IMR-90 (cell line): ENCODE measurements at regions not wholly inside any gene's neighbourhood (a gene's known extent, or its start where the extent isn't known, plus 50 kb on each side); places are given as distances from the start of the nearest gene placed in this dataset.

Source experiments
- ATAC-seq: fragments of 200-7000 bp; cut with Tn5 transposase; 2 replicates; pipeline ENCODE4 v1.9.1; 2020; ENCODE audit warnings: low read depth, mild to moderate bottlenecking, moderate library complexity
- BruUV-seq: library from RNA; stranded (reverse); fragments of 400-500 nt; replicated peaks from 2 replicates; lab custom pipeline; 2021; lab: Mats Ljungman, UMichigan
- CTCF ChIA-PET: fragments of 300-600 bp; formaldehyde crosslinking; extraction: SDS; loops from one replicate; lab custom pipeline; 2021; ENCODE audit warnings: antibody characterized with exemption; lab: Yijun Ruan, JAX
- POLR2A ChIA-PET: fragments of 300-600 bp; sonication (Branson Sonifier 250); formaldehyde crosslinking; loops from one replicate; lab custom pipeline; 2022; ENCODE audit warnings: antibody characterized with exemption; ENCODE audit not compliant: unreplicated experiment; lab: Charles Lee
- DNase-seq: peaks from one replicate; pipeline ENCODE4 v3.0.0; 2013
- H2AFZ ChIP-seq: replicated peaks from 2 replicates; pipeline ENCODE3; 2013; ENCODE audit warnings: low read length, mild to moderate bottlenecking; ENCODE audit not compliant: poor library complexity
- H2AK5ac ChIP-seq: 2 replicates; pipeline ENCODE4 v1.6.1; 2013; ENCODE audit warnings: low read depth, low read length, inconsistent platforms
- H2AK9ac ChIP-seq: replicated peaks from 2 replicates; pipeline ENCODE3; 2013; ENCODE audit warnings: mild to moderate bottlenecking, low read depth, low read length, moderate library complexity; ENCODE audit not compliant: poor library complexity
- H2BK120ac ChIP-seq: 2 replicates; pipeline ENCODE4 v1.6.1; 2013; ENCODE audit warnings: low read depth, low read length, inconsistent platforms
- H2BK15ac ChIP-seq: 3 replicates; pipeline ENCODE4 v1.6.1; 2013; ENCODE audit warnings: low read depth, low read length, inconsistent platforms
- H2BK20ac ChIP-seq: 2 replicates; pipeline ENCODE4 v1.6.1; 2013; ENCODE audit warnings: low read depth, mild to moderate bottlenecking, inconsistent platforms, low read length, moderate library complexity
- H2BK5ac ChIP-seq: 2 replicates; pipeline ENCODE4 v1.6.1; 2013; ENCODE audit warnings: mild to moderate bottlenecking, low read depth, low read length, inconsistent platforms; ENCODE audit not compliant: poor library complexity, severe bottlenecking
- H3K14ac ChIP-seq: replicated peaks from 2 replicates; pipeline ENCODE4 v1.6.1; 2013; ENCODE audit warnings: low read depth, low read length, inconsistent platforms
- H3K18ac ChIP-seq: 2 replicates; pipeline ENCODE4 v1.6.1; 2013; ENCODE audit warnings: low read depth, low read length, control low read depth
- H3K23ac ChIP-seq: 2 replicates; pipeline ENCODE4 v1.6.1; 2013; ENCODE audit warnings: low read depth, low read length, inconsistent platforms
- H3K27ac ChIP-seq: 2 replicates; pipeline ENCODE4 v1.5.1; 2013; ENCODE audit warnings: mild to moderate bottlenecking, control low read depth, low read length; ENCODE audit not compliant: insufficient read depth
- H3K27me3 ChIP-seq: 2 replicates; pipeline ENCODE4 v1.6.1; 2013; ENCODE audit warnings: low read length; ENCODE audit not compliant: control insufficient read depth, insufficient read depth
- H3K36me3 ChIP-seq: 2 replicates; pipeline ENCODE4 v1.6.1; 2013; ENCODE audit warnings: low read length, mixed read lengths; ENCODE audit not compliant: control insufficient read depth, insufficient read depth
- H3K4ac ChIP-seq: 2 replicates; pipeline ENCODE4 v1.6.1; 2013; ENCODE audit warnings: low read depth, low read length, inconsistent platforms
- H3K4me1 ChIP-seq: 2 replicates; pipeline ENCODE4 v1.6.1; 2013; ENCODE audit warnings: low read length, mixed read lengths; ENCODE audit not compliant: control insufficient read depth, insufficient read depth
- H3K4me2 ChIP-seq: 2 replicates; pipeline ENCODE4 v1.6.1; 2013; ENCODE audit warnings: low read depth, mild to moderate bottlenecking, control low read depth, low read length, moderate library complexity
- H3K4me3 ChIP-seq: 2 replicates; pipeline ENCODE4 v1.5.1; 2013; ENCODE audit warnings: low read depth, mild to moderate bottlenecking, control low read depth, low read length, moderate library complexity; ENCODE audit not compliant: insufficient read depth
- H3K56ac ChIP-seq: 2 replicates; pipeline ENCODE4 v1.6.1; 2013; ENCODE audit warnings: low read length, inconsistent platforms; ENCODE audit not compliant: insufficient read depth; ENCODE audit errors: extremely low read depth
- H3K79me1 ChIP-seq, 2 experiments: 2 replicates each; pipeline ENCODE4 v1.6.1; 2013; ENCODE audit warnings: low read length in 2 of 2, inconsistent platforms in 1 of 2, low read depth in 1 of 2
- H3K9ac ChIP-seq: 2 replicates; pipeline ENCODE4 v1.6.1; 2013; ENCODE audit warnings: low read depth, low read length, control low read depth
- H3K9me1 ChIP-seq: 2 replicates; pipeline ENCODE4 v1.6.1; 2013; ENCODE audit warnings: low read length, inconsistent platforms; ENCODE audit not compliant: insufficient read depth
- H3K9me3 ChIP-seq: 2 replicates; pipeline ENCODE4 v1.6.1; 2013; ENCODE audit warnings: low read length; ENCODE audit not compliant: control insufficient read depth, insufficient read depth
- H4K20me1 ChIP-seq: 2 replicates; pipeline ENCODE4 v1.6.1; 2013; ENCODE audit warnings: low read length, inconsistent platforms; ENCODE audit not compliant: insufficient read depth
- H4K5ac ChIP-seq: 2 replicates; pipeline ENCODE4 v1.6.1; 2013; ENCODE audit warnings: mild to moderate bottlenecking, low read depth, low read length, control low read depth
- H4K8ac ChIP-seq, 2 experiments: 2 replicates each; pipeline ENCODE4 v1.6.1; 2013; ENCODE audit warnings: low read depth in 2 of 2, low read length in 2 of 2, control low read depth in 1 of 2, inconsistent platforms in 1 of 2
- H4K91ac ChIP-seq: 2 replicates; pipeline ENCODE4 v1.6.1; 2013; ENCODE audit warnings: low read depth, low read length, inconsistent platforms; ENCODE audit not compliant: insufficient read depth
- FOS ChIP-seq: fragments of 150-350 bp; IDR thresholded peaks from 2 replicates; pipeline ENCODE4 v1.6.1; 2016; ENCODE audit warnings: low read depth, low read length
- WGBS, 2 experiments: methylation state at CpG; one replicate each; pipeline versions ENCODE4 v1.1.5 to v1.1.7; 2013; ENCODE audit warnings: missing lambda C conversion rate in 2 of 2; ENCODE audit not compliant: insufficient read length in 1 of 2; ENCODE audit errors: extremely low coverage in 2 of 2; 5-methylcytosine and 5-hydroxymethylcytosine counted together
- dilution Hi-C: fragments of 300-500 bp; cut with HindIII; formaldehyde crosslinking; loops from one replicate; pipeline ENCODE4 v1.14.3; 2018; ENCODE audit warnings: low sequenced_read_pairs; ENCODE audit not compliant: unreplicated experiment
- in situ Hi-C: fragments of 300-500 bp; cut with MboI; formaldehyde crosslinking; loops from 3 replicates; pipeline ENCODE4 v1.14.3; 2019; ENCODE audit warnings: low sequenced_read_pairs, inconsistent platforms, mixed read lengths
- intact Hi-C: fragments of 100-400 bp; cut with micrococcal nuclease; formaldehyde crosslinking; loops from 2 replicates; pipeline ENCODE4 v1.10.0; 2022
- TF ChIP-seq, protein P1 (sequence below): fragments of 150-350 bp; IDR thresholded peaks from 2 replicates; pipeline ENCODE4 v1.6.1; 2017; ENCODE audit warnings: mild to moderate bottlenecking, antibody characterized with exemption, low read length, low read depth

DNA sequence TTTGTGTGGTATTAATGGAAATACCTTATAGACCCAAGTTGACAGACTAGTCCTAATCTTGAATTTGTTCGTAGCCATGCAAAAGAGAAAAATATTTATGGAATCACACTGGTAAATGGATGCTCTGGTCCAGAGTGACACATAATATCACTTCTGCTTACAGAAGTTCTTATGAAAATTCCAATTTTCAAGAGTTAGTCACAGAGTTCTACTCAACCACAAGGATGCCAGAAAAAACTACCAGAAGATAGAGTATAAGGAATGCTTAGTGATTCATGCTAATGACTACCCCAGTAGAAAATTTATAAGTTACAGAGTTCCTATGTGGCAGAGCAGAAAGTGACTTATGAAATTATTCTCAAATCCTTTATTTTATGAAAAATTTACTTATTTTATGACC, 1384.8 kb downstream of the FAM133A start:
- TF ChIP-seq FOS = peak; percentile 60
- TF ChIP-seq, protein P1, sequence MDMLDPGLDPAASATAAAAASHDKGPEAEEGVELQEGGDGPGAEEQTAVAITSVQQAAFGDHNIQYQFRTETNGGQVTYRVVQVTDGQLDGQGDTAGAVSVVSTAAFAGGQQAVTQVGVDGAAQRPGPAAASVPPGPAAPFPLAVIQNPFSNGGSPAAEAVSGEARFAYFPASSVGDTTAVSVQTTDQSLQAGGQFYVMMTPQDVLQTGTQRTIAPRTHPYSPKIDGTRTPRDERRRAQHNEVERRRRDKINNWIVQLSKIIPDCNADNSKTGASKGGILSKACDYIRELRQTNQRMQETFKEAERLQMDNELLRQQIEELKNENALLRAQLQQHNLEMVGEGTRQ = no peak
- no peaks in the 10 kb centered on the region for H3K79me1 ChIP-seq
- ChIA-PET CTCF (no interaction called here), POLR2A (no interaction called here)
- no peaks in the 10 kb centered on the region; the same call in 1 of the 2 replicates for H3K27me3 ChIP-seq
- H3K9me3 ChIP-seq = no peaks in the 10 kb centered on the region
- no CpG with 5 or more reads among the region's 1 CpG for WGBS, 2 experiments
- no peak overlapping the region for H2BK20ac ChIP-seq
- in situ Hi-C loops = no loop called here
- DNase-seq (peak; percentile 58), ATAC-seq (no peak; the same call in 1 of the 2 replicates)
- no peak overlapping the region for H4K8ac ChIP-seq
- H3K36me3 ChIP-seq = no peaks in the 10 kb centered on the region
- no peak overlapping the region for H3K14ac ChIP-seq
- no peak overlapping the region for H2BK5ac ChIP-seq
- H3K4me1 ChIP-seq = no peaks in the 10 kb centered on the region
- intact Hi-C loops = no loop called here
- H3K4me3 ChIP-seq = no peak overlapping the region
- H3K23ac ChIP-seq = no peak overlapping the region
- no peak overlapping the region for H2BK120ac ChIP-seq
- no TSS peak for BruUV-seq
- dilution Hi-C loops = no loop called here
- no peak overlapping the region for H2AFZ ChIP-seq
- H3K4ac ChIP-seq = no peak overlapping the region
- H3K9me1 ChIP-seq = no peaks in the 10 kb centered on the region
- H3K4me2 ChIP-seq = no peak overlapping the region
- H3K18ac ChIP-seq = no peak overlapping the region
- no peak overlapping the region for H3K9ac ChIP-seq
- H4K91ac ChIP-seq = no peak overlapping the region
- no peak overlapping the region for H3K27ac ChIP-seq
- no peak overlapping the region for H2BK15ac ChIP-seq
- H4K5ac ChIP-seq = no peak overlapping the region
- H2AK9ac ChIP-seq = no peak overlapping the region
- no peaks in the 10 kb centered on the region for H4K20me1 ChIP-seq
- no peak overlapping the region for H3K56ac ChIP-seq
- H2AK5ac ChIP-seq = no peak overlapping the region
